Fibroblast of lung (primary cell): ENCODE measurements at regions not wholly inside any gene's neighbourhood (a gene's known extent, or its start where the extent isn't known, plus 50 kb on each side); places are given as distances from the start of the nearest gene placed in this dataset.

Source experiments
- DNase-seq, 2 donors: peaks; one replicate each; pipeline versions ENCODE4 v3.0.0 to v3.0.0-alpha.2; 2010; ENCODE audit warnings: low read depth in 2 of 2
- H2AFZ ChIP-seq: 2 replicates; pipeline ENCODE4 v1.5.1; 2012; ENCODE audit warnings: low read length, control low read depth, inconsistent platforms
- H3K27ac ChIP-seq: 2 replicates; pipeline ENCODE4 v1.5.1; 2011; ENCODE audit warnings: low read length, control low read depth; ENCODE audit not compliant: insufficient read depth
- H3K27me3 ChIP-seq: 2 replicates; pipeline ENCODE4 v1.5.1; 2011; ENCODE audit warnings: mild to moderate bottlenecking, low read length; ENCODE audit not compliant: control insufficient read depth, insufficient read depth
- H3K36me3 ChIP-seq: 2 replicates; pipeline ENCODE4 v1.5.1; 2011; ENCODE audit warnings: low read length; ENCODE audit not compliant: control insufficient read depth, insufficient read depth
- H3K4me1 ChIP-seq: 2 replicates; pipeline ENCODE4 v1.5.1; 2011; ENCODE audit warnings: low read length; ENCODE audit not compliant: control insufficient read depth, insufficient read depth; ENCODE audit errors: extremely low read depth
- H3K4me2 ChIP-seq: 2 replicates; pipeline ENCODE4 v1.5.1; 2011; ENCODE audit warnings: low read length, control low read depth; ENCODE audit not compliant: insufficient read depth; ENCODE audit errors: extremely low read depth
- H3K4me3 ChIP-seq, 4 experiments: fragments of 200-600 bp in 1 of 4; sonication (generic) in 1 of 4; replicated peaks in 1 of 4; 2 replicates each; pipeline ENCODE4 v1.5.1; 2011 to 2016; ENCODE audit warnings: low read length in 4 of 4, low read depth in 3 of 4, mild to moderate bottlenecking in 3 of 4, control low read depth in 2 of 4, inconsistent platforms in 1 of 4, mixed read lengths in 1 of 4; ENCODE audit not compliant: insufficient read depth in 1 of 4; ENCODE audit errors: control extremely low read depth in 1 of 4
- H3K79me2 ChIP-seq: 2 replicates; pipeline ENCODE4 v1.5.1; 2012; ENCODE audit warnings: mild to moderate bottlenecking, low read length, inconsistent platforms; ENCODE audit not compliant: control insufficient read depth, insufficient read depth
- H3K9ac ChIP-seq: 2 replicates; pipeline ENCODE4 v1.5.1; 2011; ENCODE audit warnings: mild to moderate bottlenecking, low read length, control low read depth; ENCODE audit not compliant: insufficient read depth
- H3K9me3 ChIP-seq: 2 replicates; pipeline ENCODE4 v1.5.1; 2012; ENCODE audit warnings: low read depth, low read length; ENCODE audit not compliant: control insufficient read depth, insufficient read depth
- H4K20me1 ChIP-seq: 2 replicates; pipeline ENCODE4 v1.5.1; 2011; ENCODE audit warnings: low read length; ENCODE audit not compliant: control insufficient read depth, insufficient read depth; ENCODE audit errors: extremely low read depth
- CTCF ChIP-seq, 2 donors: IDR thresholded peaks in 1 of 2; conservative IDR thresholded peaks in 1 of 2; 1 replicate in 1 of 2; 2 replicates in 1 of 2; pipeline ENCODE4 v1.5.1; 2011 to 2012; ENCODE audit warnings: low read length in 2 of 2, control low read depth in 1 of 2, inconsistent platforms in 1 of 2, low read depth in 1 of 2, mild to moderate bottlenecking in 1 of 2
- EZH2 ChIP-seq: IDR thresholded peaks from 2 replicates; pipeline ENCODE4 v1.5.1; 2012; ENCODE audit warnings: low read length, control low read depth, mild to moderate bottlenecking; ENCODE audit errors: missing control alignments

GRCh38 chr11:121696177-121696871, 243.6 kb upstream of the SORL1-AS1 start:
- H3K36me3 ChIP-seq = no peaks in the 10 kb centered on the region
- TF ChIP-seq CTCF (conservative IDR thresholded peaks at IDR 0.05 in 1 of 2, IDR thresholded peaks at IDR 0.05 in 1 of 2; ENCODE audit: low read depth in 1 of 2, low read length in 2 of 2) (no peak), EZH2 (no peak)
- no peak overlapping the region for H3K4me2 ChIP-seq
- H4K20me1 ChIP-seq = no peaks in the 10 kb centered on the region
- no peaks in the 10 kb centered on the region for H3K27me3 ChIP-seq
- H3K4me3 ChIP-seq = no peak overlapping the region
- H3K4me1 ChIP-seq = no peaks in the 10 kb centered on the region
- peak in 1 of 2 donors; percentile 76 for DNase-seq
- H2AFZ ChIP-seq = peak overlapping the region; percentile 50
- no peaks in the 10 kb centered on the region for H3K9me3 ChIP-seq
- no peaks in the 10 kb centered on the region for H3K79me2 ChIP-seq
- no peak overlapping the region for H3K27ac ChIP-seq
- H3K9ac ChIP-seq = no peak overlapping the region

- no peak overlapping the region for H3K27ac ChIP-seq
- no peaks in the 10 kb centered on the region for H3K27me3 ChIP-seq
- TF ChIP-seq CTCF (conservative IDR thresholded peaks at IDR 0.05 in 1 of 2, IDR thresholded peaks at IDR 0.05 in 1 of 2; ENCODE audit: low read depth in 1 of 2, low read length in 2 of 2) = no peak
- no peak overlapping the region for H2AFZ ChIP-seq
- no peaks in the 10 kb centered on the region for H3K9me3 ChIP-seq
- H3K4me3 ChIP-seq = no peak overlapping the region
- no peaks in the 10 kb centered on the region for H3K36me3 ChIP-seq
- H3K4me1 ChIP-seq = peaks cover 4% of the 10 kb centered on the region
- H3K4me2 ChIP-seq = no peak overlapping the region
- no peaks in the 10 kb centered on the region for H4K20me1 ChIP-seq
- DNase-seq = peak in 1 of 2 donors; percentile 47
- no peak overlapping the region for H3K9ac ChIP-seq
- no peaks in the 10 kb centered on the region for H3K79me2 ChIP-seq
Observed at GRCh38 chr11:121692236-121692635, 239.5 kb upstream of the SORL1-AS1 start.

- H3K9ac ChIP-seq = no peak overlapping the region
- no peak overlapping the region for H3K27ac ChIP-seq
- no peak overlapping the region for H3K4me3 ChIP-seq
- H3K27me3 ChIP-seq = no peaks in the 10 kb centered on the region
- TF ChIP-seq CTCF (conservative IDR thresholded peaks at IDR 0.05 in 1 of 2, IDR thresholded peaks at IDR 0.05 in 1 of 2; ENCODE audit: low read depth in 1 of 2, low read length in 2 of 2) = no peak
- TF ChIP-seq EZH2 = no peak
- peak in 1 of 2 donors; percentile 49 for DNase-seq
- no peak overlapping the region for H3K4me2 ChIP-seq
- H3K9me3 ChIP-seq = no peaks in the 10 kb centered on the region
- no peak overlapping the region for H2AFZ ChIP-seq
- no peaks in the 10 kb centered on the region for H3K79me2 ChIP-seq
- H3K4me1 ChIP-seq = peaks cover 4% of the 10 kb centered on the region
- no peaks in the 10 kb centered on the region for H4K20me1 ChIP-seq
- H3K36me3 ChIP-seq = no peaks in the 10 kb centered on the region
Observed at GRCh38 chr11:121688860-121689614, 236.3 kb upstream of the SORL1-AS1 start.
